Esophagus squamous epithelium (tissue), 5 donors: ENCODE measurements at regions not wholly inside any gene's neighbourhood (a gene's known extent, or its start where the extent isn't known, plus 50 kb on each side); places are given as distances from the start of the nearest gene placed in this dataset.
A peak's percentile ranks its signal among the peaks of the same experiment; 100 is the strongest.
"Not testable (repeated sequence)": the region's sequence is repeated elsewhere in the genome, so short reads cannot be mapped to it uniquely, and the experiment has no call there.

Source experiments
- DNase-seq: peaks from one replicate; lab custom pipeline; 2025; lab: John Stamatoyannopoulos, UW
- H3K27ac ChIP-seq, 4 donors: fragments of 200-600 bp; sonication (generic); one replicate each; pipeline ENCODE4 v1.5.1; 2016 to 2019; ENCODE audit warnings: mild to moderate bottlenecking in 1 of 4
- H3K27me3 ChIP-seq, 4 donors: fragments of 200-600 bp; sonication (generic); 1 replicate in 3 of 4; 2 replicates in 1 of 4; pipeline versions ENCODE4 v1.5.1 to v1.6.0; 2017 to 2021; ENCODE audit warnings: antibody characterized with exemption in 1 of 4
- H3K36me3 ChIP-seq, 3 donors: fragments of 200-600 bp; sonication (generic); one replicate each; pipeline ENCODE4 v1.5.1; 2016 to 2019
- H3K4me1 ChIP-seq, 3 donors: fragments of 200-600 bp; sonication (generic); one replicate each; pipeline ENCODE4 v1.5.1; 2017 to 2019
- H3K4me3 ChIP-seq, 4 donors: fragments of 200-600 bp; sonication (generic); 1 replicate in 3 of 4; 2 replicates in 1 of 4; pipeline ENCODE4 v1.5.1; 2016 to 2019; ENCODE audit warnings: mild to moderate bottlenecking in 2 of 4, moderate library complexity in 1 of 4
- H3K9me3 ChIP-seq, 3 donors: fragments of 200-600 bp; sonication (generic); one replicate each; pipeline ENCODE4 v1.5.1; 2016 to 2019
- CTCF ChIP-seq, 6 experiments: fragments of 450-650 bp in 4 of 6; fragments of 200-600 bp in 2 of 6; sonication (generic) in 2 of 6; IDR thresholded peaks; one replicate each; pipeline ENCODE4 v1.5.1; 2016 to 2019; ENCODE audit warnings: antibody characterized with exemption in 6 of 6, mild to moderate bottlenecking in 4 of 6, moderate library complexity in 4 of 6
- POLR2A ChIP-seq, 4 donors: fragments of 450-650 bp; IDR thresholded peaks; one replicate each; pipeline ENCODE4 v1.6.1; 2017; ENCODE audit warnings: antibody characterized with exemption in 4 of 4, mild to moderate bottlenecking in 4 of 4, moderate library complexity in 3 of 4
- WGBS, 2 donors: methylation state at CpG; one replicate each; pipeline ENCODE4 v1.1.5; 2018; 5-methylcytosine and 5-hydroxymethylcytosine counted together
- intact Hi-C: fragments of 100-400 bp; cut with DNase I; formaldehyde crosslinking; loops from one replicate; pipeline ENCODE4 v1.15.0; 2022
- donor health status: DM: yes; HTN: yes; CAD: no.

GRCh38 chr9:115691693-115692092, 461.9 kb upstream of the PAPPA start:
- Histone ChIP-seq H3K4me1 (peaks cover 0 to 10% (median 9%) of the 10 kb centered on the region in 3 donors), H3K27ac (peak overlapping the region in 1 of 4 donors; percentile 42), H3K27me3 (no peaks in the 10 kb centered on the region), H3K9me3 (no peaks in the 10 kb centered on the region), H3K4me3 (no peak overlapping the region), H3K36me3 (no peaks in the 10 kb centered on the region)
- TF ChIP-seq POLR2A (IDR thresholded peaks at IDR 0.05) (no peak), CTCF (IDR thresholded peaks at IDR 0.05) (no peak)
- intact Hi-C loops = no loop called here
- 36 to 38% methylated on average over 3 of the region's 3 CpGs for WGBS, 2 donors
- no peak for DNase-seq

GRCh38 chr9:115692868-115693267, 460.7 kb upstream of the PAPPA start:
- H3K4me1 ChIP-seq, H3K27ac ChIP-seq, H3K9me3 ChIP-seq, H3K36me3 ChIP-seq, DNase-seq, H3K4me3 ChIP-seq, H3K27me3 ChIP-seq, intact Hi-C loops: not testable (repeated sequence)
- WGBS, 2 donors = 71 to 97% methylated on average over 1 to 2 of the region's 2 CpGs

- Histone ChIP-seq H3K9me3 (no peaks in the 10 kb centered on the region), H3K4me1 (peaks cover 0 to 10% (median 9%) of the 10 kb centered on the region in 3 donors), H3K4me3 (no peak overlapping the region), H3K27me3 (no peaks in the 10 kb centered on the region), H3K36me3 (no peaks in the 10 kb centered on the region), H3K27ac (no peak overlapping the region)
- no peak for DNase-seq
- WGBS, 2 donors = 24 to 30% methylated on average over 2 of the region's 2 CpGs
- TF ChIP-seq CTCF (IDR thresholded peaks at IDR 0.05) (peak in 5 of 6 experiments; percentile 20 to 58 (median 35)), POLR2A (IDR thresholded peaks at IDR 0.05) (no peak)
- intact Hi-C loops = no loop called here
Observed at GRCh38 chr9:115694014-115694413, 459.6 kb upstream of the PAPPA start.

- intact Hi-C loops = no loop called here
- Histone ChIP-seq H3K27me3 (no peaks in the 10 kb centered on the region), H3K4me1 (peaks cover 0 to 10% (median 9%) of the 10 kb centered on the region in 3 donors), H3K4me3 (no peak overlapping the region), H3K27ac (no peak overlapping the region), H3K36me3 (no peaks in the 10 kb centered on the region), H3K9me3 (no peaks in the 10 kb centered on the region)
- no peak for DNase-seq
- TF ChIP-seq POLR2A (IDR thresholded peaks at IDR 0.05) (no peak), CTCF (IDR thresholded peaks at IDR 0.05) (no peak)
Observed at GRCh38 chr9:115694991-115695390, 458.6 kb upstream of the PAPPA start.

- no peak overlapping the region for H3K4me3 ChIP-seq
- no peaks in the 10 kb centered on the region for H3K27me3 ChIP-seq
- WGBS, 2 donors = 79 to 97% methylated on average over 2 of the region's 2 CpGs
- no peaks in the 10 kb centered on the region for H3K36me3 ChIP-seq
- H3K9me3 ChIP-seq = no peaks in the 10 kb centered on the region
- intact Hi-C loops = no loop called here
- H3K4me1 ChIP-seq = no peaks in the 10 kb centered on the region
- no peak overlapping the region for H3K27ac ChIP-seq
- no peak for TF ChIP-seq CTCF (IDR thresholded peaks at IDR 0.05)
- no peak for TF ChIP-seq POLR2A (IDR thresholded peaks at IDR 0.05)
- DNase-seq = no peak
Observed at GRCh38 chr9:115712981-115713380, 440.6 kb upstream of the PAPPA start.

GRCh38 chr9:115715666-115716065, 437.9 kb upstream of the PAPPA start:
- DNase-seq = no peak
- WGBS, 2 donors = 51 to 78% methylated on average over 2 of the region's 2 CpGs
- no peaks in the 10 kb centered on the region for H3K27me3 ChIP-seq
- H3K4me3 ChIP-seq = no peak overlapping the region
- no peaks in the 10 kb centered on the region for H3K4me1 ChIP-seq
- no peaks in the 10 kb centered on the region for H3K36me3 ChIP-seq
- no peak overlapping the region for H3K27ac ChIP-seq
- TF ChIP-seq CTCF (IDR thresholded peaks at IDR 0.05) = no peak
- no peak for TF ChIP-seq POLR2A (IDR thresholded peaks at IDR 0.05)
- intact Hi-C loops = no loop called here
- no peaks in the 10 kb centered on the region for H3K9me3 ChIP-seq
